DOHH2 (cell line): ENCODE measurements at regions not wholly inside any gene's neighbourhood (a gene's known extent, or its start where the extent isn't known, plus 50 kb on each side); places are given as distances from the start of the nearest gene placed in this dataset.

Experiments
- EZH2phosphoT487 ChIP-seq: fragments of 200-600 bp; sonication (generic); IDR thresholded peaks from 2 replicates; pipeline ENCODE4 v1.6.1; 2017; ENCODE audit warnings: borderline replicate concordance, mild to moderate bottlenecking, antibody characterized with exemption, low read length, moderate library complexity, mixed read lengths
- TF ChIP-seq, protein P1 (sequence below): fragments of 200-600 bp; sonication (generic); IDR thresholded peaks from one replicate; pipeline ENCODE4 v1.5.1; 2014; ENCODE audit warnings: antibody characterized with exemption, mild to moderate bottlenecking, low read depth, low read length; ENCODE audit not compliant: poor library complexity, severe bottlenecking

DNA sequence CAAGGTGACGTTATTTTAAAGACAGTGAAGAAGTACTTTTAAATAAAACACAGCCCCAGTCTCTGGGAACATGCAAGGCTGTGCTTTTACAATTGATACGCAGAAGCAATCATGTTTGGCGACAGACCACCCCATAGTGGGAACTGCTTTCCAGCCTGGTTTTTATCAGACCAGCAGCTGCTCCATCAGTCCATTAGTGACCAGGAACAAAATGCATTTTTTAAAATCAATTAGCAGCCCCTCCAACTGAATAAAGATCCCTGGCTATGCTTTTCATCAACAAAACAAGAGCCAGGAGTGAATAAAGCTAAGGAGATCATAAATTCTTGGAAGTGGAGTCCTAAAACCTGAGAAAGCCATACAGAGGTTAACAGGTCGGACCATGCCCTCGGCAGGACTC, 153.0 kb upstream of the TENM3 start:
- TF ChIP-seq EZH2phosphoT487, result no peak
- TF ChIP-seq, protein P1, sequence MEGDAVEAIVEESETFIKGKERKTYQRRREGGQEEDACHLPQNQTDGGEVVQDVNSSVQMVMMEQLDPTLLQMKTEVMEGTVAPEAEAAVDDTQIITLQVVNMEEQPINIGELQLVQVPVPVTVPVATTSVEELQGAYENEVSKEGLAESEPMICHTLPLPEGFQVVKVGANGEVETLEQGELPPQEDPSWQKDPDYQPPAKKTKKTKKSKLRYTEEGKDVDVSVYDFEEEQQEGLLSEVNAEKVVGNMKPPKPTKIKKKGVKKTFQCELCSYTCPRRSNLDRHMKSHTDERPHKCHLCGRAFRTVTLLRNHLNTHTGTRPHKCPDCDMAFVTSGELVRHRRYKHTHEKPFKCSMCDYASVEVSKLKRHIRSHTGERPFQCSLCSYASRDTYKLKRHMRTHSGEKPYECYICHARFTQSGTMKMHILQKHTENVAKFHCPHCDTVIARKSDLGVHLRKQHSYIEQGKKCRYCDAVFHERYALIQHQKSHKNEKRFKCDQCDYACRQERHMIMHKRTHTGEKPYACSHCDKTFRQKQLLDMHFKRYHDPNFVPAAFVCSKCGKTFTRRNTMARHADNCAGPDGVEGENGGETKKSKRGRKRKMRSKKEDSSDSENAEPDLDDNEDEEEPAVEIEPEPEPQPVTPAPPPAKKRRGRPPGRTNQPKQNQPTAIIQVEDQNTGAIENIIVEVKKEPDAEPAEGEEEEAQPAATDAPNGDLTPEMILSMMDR, result no peak
